ENCODE measurements at regions not wholly inside any gene's neighbourhood (a gene's known extent, or its start where the extent isn't known, plus 50 kb on each side); places are given as distances from the start of the nearest gene placed in this dataset.

GRCh38 chr16:62100651-62101050 lies 64.4 kb upstream of the CDH8 start:
- no peak for DNase-seq (ENCODE audit: low read depth in 2 of 2)

- DNase-seq (ENCODE audit: low read depth in 2 of 2) = no peak
These were observed 53.5 kb upstream of the CDH8 start for GRCh38 chr16:62089715-62090114.

GRCh38 chr16:62088731-62089410 lies 52.6 kb upstream of the CDH8 start:
- DNase-seq (ENCODE audit: low read depth in 2 of 2) = no peak

All from fibroblast of skin of left quadriceps (primary cell).